ENCODE measurements at regions not wholly inside any gene's neighbourhood (a gene's known extent, or its start where the extent isn't known, plus 50 kb on each side); places are given as distances from the start of the nearest gene placed in this dataset.

DNA sequence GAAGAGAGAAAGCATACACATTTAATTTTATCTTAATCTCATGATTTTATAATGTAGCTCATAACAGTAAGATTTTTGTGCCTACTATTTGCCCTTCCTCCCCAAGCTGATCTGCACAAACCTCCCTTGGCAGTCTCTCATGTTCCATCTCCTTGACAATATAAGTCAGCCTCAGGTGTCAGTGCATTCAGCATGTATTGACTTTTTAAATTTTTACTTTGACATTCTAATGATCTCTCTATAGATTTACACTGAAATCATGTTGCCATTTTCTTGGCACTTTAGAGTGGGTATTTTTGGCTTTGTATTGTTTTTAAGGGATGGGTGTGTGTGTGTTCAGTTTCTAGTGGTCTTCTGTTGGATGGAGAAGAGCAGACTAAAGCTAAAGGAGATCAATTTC, 505.3 kb upstream of the CPEB2 start:
- H3K27ac Mint-ChIP-seq (ENCODE audit: unreplicated experiment), result no peak overlapping the region
- H3K36me3 Mint-ChIP-seq (ENCODE audit: unreplicated experiment), result no peaks in the 10 kb centered on the region
- H3K27me3 Mint-ChIP-seq (ENCODE audit: unreplicated experiment), result peaks cover 39% of the 10 kb centered on the region
- H3K9me3 Mint-ChIP-seq (ENCODE audit: unreplicated experiment), result no peaks in the 10 kb centered on the region
- no peak overlapping the region for H3K4me3 Mint-ChIP-seq (ENCODE audit: unreplicated experiment)
- H3K4me1 Mint-ChIP-seq (ENCODE audit: unreplicated experiment), result no peaks in the 10 kb centered on the region
- DNase-seq (ENCODE audit: extremely low spot score, unreplicated experiment), result no peak
- TF ChIP-seq, protein P1, sequence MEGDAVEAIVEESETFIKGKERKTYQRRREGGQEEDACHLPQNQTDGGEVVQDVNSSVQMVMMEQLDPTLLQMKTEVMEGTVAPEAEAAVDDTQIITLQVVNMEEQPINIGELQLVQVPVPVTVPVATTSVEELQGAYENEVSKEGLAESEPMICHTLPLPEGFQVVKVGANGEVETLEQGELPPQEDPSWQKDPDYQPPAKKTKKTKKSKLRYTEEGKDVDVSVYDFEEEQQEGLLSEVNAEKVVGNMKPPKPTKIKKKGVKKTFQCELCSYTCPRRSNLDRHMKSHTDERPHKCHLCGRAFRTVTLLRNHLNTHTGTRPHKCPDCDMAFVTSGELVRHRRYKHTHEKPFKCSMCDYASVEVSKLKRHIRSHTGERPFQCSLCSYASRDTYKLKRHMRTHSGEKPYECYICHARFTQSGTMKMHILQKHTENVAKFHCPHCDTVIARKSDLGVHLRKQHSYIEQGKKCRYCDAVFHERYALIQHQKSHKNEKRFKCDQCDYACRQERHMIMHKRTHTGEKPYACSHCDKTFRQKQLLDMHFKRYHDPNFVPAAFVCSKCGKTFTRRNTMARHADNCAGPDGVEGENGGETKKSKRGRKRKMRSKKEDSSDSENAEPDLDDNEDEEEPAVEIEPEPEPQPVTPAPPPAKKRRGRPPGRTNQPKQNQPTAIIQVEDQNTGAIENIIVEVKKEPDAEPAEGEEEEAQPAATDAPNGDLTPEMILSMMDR (IDR thresholded peaks at IDR 0.05), result no peak

- peaks cover 44% of the 10 kb centered on the region for H3K27me3 Mint-ChIP-seq (ENCODE audit: unreplicated experiment)
- H3K36me3 Mint-ChIP-seq (ENCODE audit: unreplicated experiment), result no peaks in the 10 kb centered on the region
- no peaks in the 10 kb centered on the region for H3K9me3 Mint-ChIP-seq (ENCODE audit: unreplicated experiment)
- no peak overlapping the region for H3K27ac Mint-ChIP-seq (ENCODE audit: unreplicated experiment)
- DNase-seq (ENCODE audit: extremely low spot score, unreplicated experiment), result no peak
- no peaks in the 10 kb centered on the region for H3K4me1 Mint-ChIP-seq (ENCODE audit: unreplicated experiment)
- TF ChIP-seq, protein P1 (IDR thresholded peaks at IDR 0.05), result no peak
- no peak overlapping the region for H3K4me3 Mint-ChIP-seq (ENCODE audit: unreplicated experiment)
Observed at GRCh38 chr4:14504162-14504561, 498.1 kb upstream of the CPEB2 start.

- DNase-seq (ENCODE audit: extremely low spot score, unreplicated experiment), result no peak
- Mint-ChIP-seq H3K4me1 (ENCODE audit: unreplicated experiment) (no peaks in the 10 kb centered on the region), H3K27me3 (ENCODE audit: unreplicated experiment) (peaks cover 36% of the 10 kb centered on the region), H3K9me3 (ENCODE audit: unreplicated experiment) (no peaks in the 10 kb centered on the region), H3K27ac (ENCODE audit: unreplicated experiment) (no peak overlapping the region), H3K4me3 (ENCODE audit: unreplicated experiment) (no peak overlapping the region), H3K36me3 (ENCODE audit: unreplicated experiment) (no peaks in the 10 kb centered on the region)
- TF ChIP-seq, protein P1 (IDR thresholded peaks at IDR 0.05), result no peak
Observed at GRCh38 chr4:14513471-14513870, 488.8 kb upstream of the CPEB2 start.

GRCh38 chr4:14515556-14515955, 486.7 kb upstream of the CPEB2 start:
- Mint-ChIP-seq H3K27ac (ENCODE audit: unreplicated experiment) (no peak overlapping the region), H3K9me3 (ENCODE audit: unreplicated experiment) (no peaks in the 10 kb centered on the region), H3K36me3 (ENCODE audit: unreplicated experiment) (no peaks in the 10 kb centered on the region), H3K4me3 (ENCODE audit: unreplicated experiment) (no peak overlapping the region), H3K27me3 (ENCODE audit: unreplicated experiment) (peaks cover 32% of the 10 kb centered on the region), H3K4me1 (ENCODE audit: unreplicated experiment) (no peaks in the 10 kb centered on the region)
- no peak for DNase-seq (ENCODE audit: extremely low spot score, unreplicated experiment)
- TF ChIP-seq, protein P1 (IDR thresholded peaks at IDR 0.05), result no peak

GRCh38 chr4:14518136-14518535, 484.1 kb upstream of the CPEB2 start:
- Mint-ChIP-seq H3K27ac (ENCODE audit: unreplicated experiment) (no peak overlapping the region), H3K9me3 (ENCODE audit: unreplicated experiment) (peaks cover 7% of the 10 kb centered on the region), H3K4me1 (ENCODE audit: unreplicated experiment) (no peaks in the 10 kb centered on the region), H3K4me3 (ENCODE audit: unreplicated experiment) (no peak overlapping the region), H3K27me3 (ENCODE audit: unreplicated experiment) (peaks cover 40% of the 10 kb centered on the region), H3K36me3 (ENCODE audit: unreplicated experiment) (no peaks in the 10 kb centered on the region)
- TF ChIP-seq, protein P1 (IDR thresholded peaks at IDR 0.05), result no peak
- DNase-seq (ENCODE audit: extremely low spot score, unreplicated experiment), result no peak
